ENCODE measurements at regions not wholly inside any gene's neighbourhood (a gene's known extent, or its start where the extent isn't known, plus 50 kb on each side); places are given as distances from the start of the nearest gene placed in this dataset.

DNA sequence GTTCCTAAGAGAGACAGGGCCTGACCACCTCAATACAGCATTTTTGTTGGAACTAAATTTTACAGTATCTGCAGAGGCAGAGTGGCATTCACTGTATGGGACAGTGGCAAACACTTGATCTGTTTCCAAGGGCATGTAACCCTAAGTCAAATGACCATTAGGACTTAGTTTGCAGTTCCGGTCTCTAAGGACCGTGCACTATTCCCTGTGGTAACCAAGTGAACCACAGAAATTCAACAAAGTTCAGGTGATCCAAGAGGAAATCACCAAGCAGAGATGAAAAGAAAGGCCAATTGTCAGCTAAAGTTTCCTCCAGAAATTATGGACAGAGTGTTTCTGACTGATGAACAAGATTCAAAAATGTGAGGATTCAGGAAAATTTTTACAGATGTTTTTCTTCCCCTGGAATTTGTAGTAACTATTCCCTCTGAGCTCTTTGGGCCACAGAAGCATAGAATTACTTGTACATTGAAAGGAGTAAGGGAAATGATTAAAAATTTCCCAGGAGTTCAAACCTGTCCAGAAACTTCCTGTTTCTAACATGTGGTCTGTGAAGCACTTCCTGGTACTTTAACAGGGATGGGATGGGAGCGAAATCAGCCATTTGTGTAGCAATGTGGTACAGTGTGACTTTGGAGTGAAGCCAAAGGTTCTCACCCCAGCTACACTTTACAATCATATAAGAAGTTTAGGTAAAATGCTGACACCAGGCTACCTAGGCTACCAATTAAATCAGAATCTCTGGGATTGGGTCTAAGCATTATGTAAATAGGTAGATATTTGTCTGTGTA, 266.1 kb upstream of the MAP3K1 start:
- DNase-seq (ENCODE audit: low read depth, low spot score), result no peak

DNA sequence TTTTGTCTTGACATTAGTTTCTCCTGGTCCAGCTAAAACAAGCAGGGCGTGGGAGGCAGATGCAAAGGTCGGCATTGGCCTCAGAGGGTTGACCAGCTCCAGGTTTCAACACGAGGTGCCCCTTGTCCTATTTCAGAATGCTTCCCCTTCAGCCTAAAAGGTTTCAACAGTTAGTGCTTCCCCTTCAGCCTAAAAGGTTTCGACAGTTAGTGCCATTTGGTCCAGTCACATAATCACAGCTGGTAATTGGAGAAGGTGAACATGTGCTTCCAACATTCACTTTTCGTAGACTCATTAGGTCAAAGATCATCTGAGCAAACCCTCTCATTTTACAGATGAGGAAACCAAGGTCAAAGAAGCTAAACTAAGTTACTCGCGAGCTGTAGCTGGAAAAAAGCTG, 270.3 kb upstream of the MAP3K1 start:
- DNase-seq (ENCODE audit: low read depth, low spot score), result no peak

DNA sequence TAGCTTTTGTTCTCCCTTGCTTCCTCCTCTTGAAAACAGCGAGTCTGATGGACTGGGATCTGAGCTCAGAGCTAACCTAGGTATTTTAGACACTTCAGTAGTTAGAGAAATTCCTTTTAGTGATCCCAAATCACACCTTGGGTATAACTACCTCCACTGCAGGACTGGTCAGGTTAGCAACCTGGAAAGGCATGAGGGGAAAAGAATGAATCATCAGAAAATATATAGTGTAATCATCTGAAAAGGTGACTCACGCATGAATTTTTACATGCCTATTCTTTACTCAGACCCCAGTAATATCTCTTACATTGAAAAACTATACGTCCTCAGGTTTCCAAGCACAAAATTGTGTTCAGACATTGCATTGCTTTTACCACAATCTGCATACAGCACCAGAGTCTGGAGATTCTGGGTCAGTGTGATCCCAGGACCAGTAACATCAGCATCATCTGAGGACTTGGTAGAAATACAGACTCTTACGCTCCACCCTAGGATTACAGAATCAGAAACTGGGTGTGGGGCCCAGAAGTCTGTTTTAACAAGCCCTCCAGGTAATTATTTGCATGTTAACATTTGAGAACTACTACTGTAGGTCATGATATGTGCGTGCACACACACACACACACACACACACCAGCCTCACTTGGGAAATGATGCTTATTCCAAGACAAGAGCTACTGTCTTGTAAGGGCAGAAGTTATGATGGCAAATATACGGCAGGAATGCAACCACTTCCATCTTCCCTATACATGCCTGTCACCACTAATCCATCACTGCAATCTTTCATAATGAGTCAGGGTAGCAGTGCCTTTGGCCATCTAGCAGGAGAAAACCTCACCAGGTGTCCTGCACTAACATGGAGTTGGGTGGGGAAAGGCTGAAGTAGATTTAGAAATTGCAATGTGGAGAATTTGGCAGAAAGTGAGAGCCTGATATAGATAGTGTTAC, 271.6 kb upstream of the MAP3K1 start:
- DNase-seq (ENCODE audit: low read depth, low spot score), result no peak

DNA sequence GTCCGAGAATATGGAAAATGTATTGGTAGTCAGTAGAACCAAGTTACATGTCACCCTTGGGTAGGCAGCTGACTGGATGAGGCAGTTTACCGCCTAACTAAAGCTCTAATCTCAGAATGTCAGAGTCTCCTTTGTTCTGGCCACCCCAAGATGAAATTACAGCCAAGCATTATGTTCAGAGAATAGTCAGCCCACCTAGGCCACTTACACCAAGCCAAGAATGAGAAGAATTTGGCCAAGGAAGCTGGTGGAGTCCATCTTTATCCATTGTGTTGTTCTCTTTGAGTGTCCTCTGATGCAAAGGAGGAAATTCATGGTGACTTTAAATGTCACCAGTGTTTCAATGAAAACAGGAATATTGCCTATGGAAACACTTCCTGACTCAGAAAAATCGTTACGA, 275.1 kb upstream of the MAP3K1 start:
- no peak for DNase-seq (ENCODE audit: low read depth, low spot score)

DNA sequence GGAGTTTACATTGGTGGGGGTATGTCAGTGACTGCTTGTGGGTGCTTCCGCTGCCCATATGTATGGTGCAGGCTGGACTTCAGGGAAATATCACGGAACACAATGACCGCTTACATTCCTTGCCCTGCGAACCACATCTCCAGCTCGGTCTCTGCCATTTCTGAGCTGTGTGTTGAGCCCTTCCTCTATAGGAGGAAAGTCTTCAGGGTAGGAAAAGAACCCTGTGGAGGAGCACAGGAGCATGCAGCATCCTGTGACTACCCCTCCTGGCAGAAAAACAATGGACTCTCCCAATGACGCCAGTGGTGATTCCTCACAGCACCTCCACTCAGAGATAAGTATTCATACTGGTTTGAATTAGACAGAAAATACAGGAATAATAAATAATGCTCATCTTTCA, 276.8 kb upstream of the MAP3K1 start:
- DNase-seq (ENCODE audit: low read depth, low spot score), result no peak

DNA sequence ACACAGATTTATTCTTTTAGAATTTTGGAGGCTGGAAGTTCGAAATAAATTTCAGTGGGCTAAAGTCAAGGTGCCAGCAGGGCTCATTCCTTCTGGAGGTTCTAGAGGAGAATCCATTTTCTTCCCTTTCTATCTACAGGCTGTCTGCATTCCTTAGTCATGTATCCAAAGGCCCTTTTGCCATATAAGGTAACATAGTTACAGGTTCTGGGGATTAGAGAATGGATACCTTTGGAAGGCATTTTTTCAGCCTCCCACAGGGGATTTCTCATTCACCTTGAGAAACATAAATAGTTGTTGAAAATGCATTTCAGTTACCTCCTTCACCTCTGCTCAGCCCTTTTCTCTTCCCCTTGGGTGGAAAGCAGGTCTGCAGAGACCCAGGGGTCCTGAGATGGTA, 280.0 kb upstream of the MAP3K1 start:
- DNase-seq (ENCODE audit: low read depth, low spot score), result no peak

DNA sequence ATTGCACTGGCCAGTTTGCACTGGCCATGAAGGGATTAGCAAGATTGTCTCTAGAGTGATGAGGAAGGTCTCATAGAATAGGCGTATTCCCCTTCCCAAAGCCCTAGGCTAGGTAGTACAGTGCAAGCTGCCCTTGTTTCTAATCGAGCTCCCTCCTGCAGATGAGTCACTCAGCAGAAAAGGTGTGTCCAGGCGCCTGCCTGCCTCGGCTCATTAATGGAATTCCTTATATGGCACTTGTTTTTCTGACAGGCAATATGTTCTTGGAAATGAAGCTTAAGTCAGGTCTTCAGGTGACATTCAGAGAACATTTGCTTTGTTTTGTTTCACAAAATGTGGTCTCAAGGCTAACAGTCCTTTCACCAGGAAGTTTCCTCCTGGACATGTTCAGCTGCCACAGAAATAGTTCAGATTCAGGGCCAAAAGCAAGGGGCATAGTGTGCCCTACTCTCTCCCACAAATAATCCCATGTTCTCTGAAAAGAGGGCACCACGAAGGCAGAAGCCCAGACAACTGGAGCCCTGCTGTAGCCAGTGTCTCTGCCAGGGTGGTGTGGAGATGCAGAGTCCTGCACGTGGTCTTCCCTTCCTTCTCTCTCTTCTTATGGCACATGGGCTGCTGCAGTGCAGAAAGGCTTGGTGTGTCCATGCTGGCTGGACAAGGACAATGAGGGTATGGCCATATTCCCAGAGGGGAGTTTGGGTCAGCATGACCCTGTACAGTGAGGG, 281.1 kb upstream of the MAP3K1 start:
- DNase-seq (ENCODE audit: low read depth, low spot score), result no peak

DNA sequence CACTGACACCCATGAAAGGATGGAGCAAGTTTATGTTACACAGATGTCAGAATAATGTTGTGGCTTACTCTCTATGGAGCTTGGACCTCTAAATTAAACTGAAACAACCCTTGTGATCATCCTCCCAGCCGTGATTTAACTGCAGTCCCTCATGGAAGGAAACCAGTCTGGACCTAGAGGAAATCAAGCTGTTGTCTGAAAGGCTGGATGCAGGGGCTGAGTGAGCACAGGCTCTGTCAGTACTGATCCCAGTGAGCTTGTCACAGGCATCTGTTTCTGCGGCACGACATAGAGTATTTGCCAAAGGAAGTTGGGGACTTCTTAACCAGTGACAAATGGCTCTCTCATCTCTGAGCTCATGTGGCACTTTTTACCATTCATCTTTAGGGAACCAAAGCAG, 282.9 kb upstream of the MAP3K1 start:
- DNase-seq (ENCODE audit: low read depth, low spot score), result no peak

DNA sequence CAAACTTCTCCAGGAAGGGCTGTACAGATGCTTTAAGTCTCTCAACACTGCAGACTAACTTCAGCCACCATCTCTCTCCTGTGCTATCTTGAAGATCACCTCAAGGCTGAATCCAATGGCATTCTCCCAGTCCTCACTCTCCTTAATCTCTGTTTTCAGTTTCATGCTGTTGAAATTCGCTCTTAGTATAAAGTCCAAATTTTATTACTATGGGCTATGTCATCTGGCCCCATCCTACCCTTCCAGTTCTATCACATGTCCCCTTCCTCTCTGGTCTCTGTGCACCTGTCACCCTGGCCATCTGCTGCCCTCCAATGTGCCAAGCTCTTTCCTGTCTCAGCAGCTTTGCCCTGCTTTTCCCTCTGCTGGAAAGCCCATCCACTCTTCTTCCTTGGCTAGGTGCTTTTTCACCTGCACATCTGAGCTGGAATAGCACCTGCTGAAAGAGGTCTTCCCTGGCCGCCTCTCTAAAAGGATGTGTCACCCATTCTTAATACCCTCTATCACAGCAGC, 284.7 kb upstream of the MAP3K1 start:
- DNase-seq (ENCODE audit: low read depth, low spot score), result no peak

DNA sequence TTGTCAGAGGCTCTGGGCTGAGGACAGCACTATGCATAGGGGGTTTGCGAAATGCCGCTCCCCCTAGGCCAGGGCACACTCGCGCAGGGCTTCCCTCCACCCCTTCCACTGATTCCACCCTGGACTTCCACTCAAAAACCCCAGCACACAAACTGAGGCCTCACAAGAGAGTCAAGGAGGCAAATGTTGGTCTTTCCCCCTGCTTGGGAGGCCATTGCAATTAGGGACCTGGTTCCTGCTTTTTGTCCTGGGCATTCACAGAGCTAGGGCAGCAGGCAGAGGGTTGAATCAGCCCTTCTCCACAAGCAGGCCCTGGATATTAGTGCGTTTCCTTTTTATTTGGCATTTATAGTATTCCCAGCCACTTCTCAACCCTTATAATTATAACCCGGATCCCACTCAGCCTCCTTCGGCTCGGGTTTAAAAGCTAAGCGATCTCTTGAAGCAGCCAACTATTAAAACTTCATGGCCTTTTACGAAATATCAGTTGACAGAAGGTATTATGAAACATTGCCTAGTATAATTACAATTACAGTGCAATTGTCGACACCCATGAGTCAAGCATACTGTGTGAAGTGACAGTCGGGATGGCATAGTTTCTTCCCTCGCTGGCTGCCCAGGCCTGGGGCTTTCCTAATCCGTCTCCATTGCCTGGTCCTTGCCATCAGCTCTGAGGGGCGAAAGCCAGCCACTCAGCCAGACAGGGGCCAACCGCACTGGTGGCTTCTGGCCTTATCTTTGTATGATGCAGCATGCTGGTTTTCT, 285.5 kb upstream of the MAP3K1 start:
- no peak for DNase-seq (ENCODE audit: low read depth, low spot score)

DNA sequence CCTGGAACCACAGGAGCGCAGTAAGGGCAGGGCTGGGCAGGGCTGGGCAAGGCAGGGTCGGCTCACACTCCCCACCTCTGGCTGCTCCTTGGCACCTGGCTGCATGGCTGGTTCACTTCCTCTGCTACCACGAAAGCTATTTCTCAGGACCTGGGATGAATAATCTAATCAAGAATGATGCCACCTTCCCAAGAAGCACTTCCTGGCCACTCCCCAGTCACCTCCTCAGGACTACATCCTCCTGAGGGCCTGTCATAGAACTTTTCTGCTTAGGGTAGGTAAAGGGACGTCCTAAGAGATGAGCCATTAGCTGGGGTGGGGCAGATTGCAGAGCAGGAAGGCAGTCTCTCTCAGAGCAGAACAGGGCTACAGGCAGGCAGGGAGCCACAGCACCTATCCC, 288.2 kb upstream of the MAP3K1 start:
- DNase-seq (ENCODE audit: low read depth, low spot score), result no peak

DNA sequence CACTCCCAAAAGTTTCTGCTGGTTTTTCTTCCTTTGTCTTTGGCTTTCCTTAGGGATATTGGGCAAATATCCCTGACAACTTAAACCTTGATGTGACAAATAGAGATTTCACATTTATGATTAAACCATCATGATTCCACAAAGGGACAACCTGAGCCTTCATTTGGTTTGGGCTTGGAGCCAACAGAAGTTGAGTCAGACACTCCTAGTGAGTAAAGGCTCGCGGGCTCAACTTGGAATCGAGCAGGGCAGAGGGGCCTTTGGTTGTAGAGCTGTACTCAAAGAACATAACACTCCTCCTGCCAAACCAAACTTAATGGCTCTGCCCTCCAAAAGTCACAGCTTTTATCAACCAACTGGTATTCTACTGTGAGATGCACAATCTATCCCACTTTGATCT, 290.2 kb upstream of the MAP3K1 start:
- DNase-seq (ENCODE audit: low read depth, low spot score), result no peak

DNA sequence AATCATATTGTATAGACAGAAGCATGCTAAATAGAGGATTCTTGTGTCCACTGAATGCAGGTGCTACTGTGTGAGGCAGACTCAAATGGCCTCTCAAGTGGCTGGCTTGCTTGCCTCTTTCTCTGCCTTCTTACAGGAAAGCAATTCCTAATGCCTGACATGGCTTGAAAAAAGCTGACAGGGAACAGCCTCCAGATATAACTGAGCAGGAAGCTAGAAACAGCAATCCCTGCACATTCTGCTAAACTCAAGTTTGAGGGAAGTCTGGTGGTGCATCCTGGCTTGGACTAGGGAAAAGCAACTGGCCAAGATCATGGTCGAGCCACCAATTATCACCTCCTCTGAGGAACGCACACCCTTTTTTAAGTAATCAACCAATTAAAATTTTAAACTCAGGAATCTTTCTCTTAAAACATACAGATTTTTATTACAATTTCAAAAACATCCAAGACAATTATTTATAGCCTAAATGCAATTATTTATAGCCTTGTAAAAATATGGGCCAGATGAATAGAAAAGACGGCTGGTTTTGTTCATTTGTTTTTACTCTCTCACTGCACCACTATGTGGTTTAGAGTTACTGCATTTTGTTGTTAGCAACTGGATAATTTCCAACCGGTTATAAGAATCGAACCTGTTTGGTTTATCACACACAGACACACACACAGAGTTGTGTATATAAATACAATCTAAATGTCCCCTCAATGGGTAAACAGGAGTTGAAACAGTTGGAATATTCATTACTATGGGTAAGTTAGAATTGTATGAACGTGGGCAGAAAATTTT, 290.9 kb upstream of the ANKRD55 start:
- no peak for DNase-seq (ENCODE audit: low read depth, low spot score)

DNA sequence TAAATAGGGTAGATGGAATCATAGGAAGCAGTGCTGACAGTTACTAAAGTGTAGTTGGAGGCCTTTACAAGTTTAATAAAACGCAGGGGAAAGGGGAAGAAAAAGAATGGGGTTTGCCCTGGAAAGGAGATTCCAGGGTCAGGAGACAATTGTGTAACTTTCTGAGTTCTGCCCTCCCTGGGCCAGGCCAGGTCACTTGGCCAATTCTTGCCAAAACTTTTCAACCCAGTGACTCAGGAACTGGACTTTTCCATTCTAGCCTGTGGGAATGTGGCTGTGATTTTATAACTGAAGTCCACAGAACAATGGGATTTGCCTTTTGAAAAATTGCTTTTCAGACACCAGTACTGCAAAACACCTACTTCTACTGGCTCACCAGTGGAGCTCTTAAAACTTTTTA, 289.8 kb upstream of the ANKRD55 start:
- no peak for DNase-seq (ENCODE audit: low read depth, low spot score)

DNA sequence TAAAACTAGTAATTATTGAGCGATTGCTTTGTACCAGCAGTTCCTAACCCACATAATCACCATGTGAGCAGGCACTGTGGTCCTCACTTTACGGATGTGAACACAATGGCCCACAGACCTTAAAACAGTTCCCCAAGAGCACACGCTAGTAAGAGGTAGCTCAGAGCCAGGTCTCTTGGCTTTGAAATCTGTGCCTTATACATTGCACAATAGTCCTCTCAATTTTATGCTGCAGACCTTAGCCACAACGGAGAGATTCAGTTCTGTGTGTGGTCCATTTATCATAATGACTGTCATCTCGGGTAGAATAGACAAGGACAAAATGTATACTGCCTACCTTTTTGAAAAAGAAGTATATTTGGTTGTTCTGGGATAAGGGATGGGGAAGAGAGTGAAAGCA, 289.0 kb upstream of the ANKRD55 start:
- DNase-seq (ENCODE audit: low read depth, low spot score), result no peak

DNA sequence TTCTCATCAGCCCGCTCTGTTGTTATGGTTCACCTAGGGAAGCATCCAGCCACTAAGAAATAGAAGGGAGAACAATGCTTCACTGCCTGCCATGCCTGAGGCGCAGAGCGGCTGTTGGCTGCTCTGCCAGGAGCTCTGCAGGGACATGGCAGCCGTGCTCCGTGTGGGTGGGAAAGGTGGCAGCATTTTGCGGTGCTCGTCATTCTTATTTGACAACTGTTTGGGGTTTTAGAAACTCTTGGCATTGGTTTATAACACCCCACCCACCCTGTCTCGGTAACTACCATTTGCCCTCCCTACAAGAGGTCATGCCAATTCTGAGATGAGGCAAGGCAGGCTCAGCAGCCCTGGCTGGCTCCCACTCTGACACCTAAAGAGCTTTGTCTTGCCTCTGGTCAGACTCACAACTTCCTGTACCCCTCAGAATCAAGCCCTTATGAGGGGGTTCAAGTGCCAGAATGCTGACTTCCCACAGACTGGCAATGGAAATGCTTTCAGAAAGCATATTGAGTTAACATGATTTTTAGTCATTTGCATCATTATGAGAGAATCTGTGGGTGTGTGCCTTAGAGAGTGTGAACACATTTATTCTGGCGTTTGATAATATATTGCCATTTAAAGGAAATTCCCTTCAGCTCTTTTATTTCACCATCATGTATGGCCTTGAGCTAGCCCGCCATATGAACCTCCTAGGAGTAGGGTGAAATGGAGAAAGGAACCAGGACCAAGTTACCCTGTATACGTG, 288.0 kb upstream of the ANKRD55 start:
- DNase-seq (ENCODE audit: low read depth, low spot score), result no peak

DNA sequence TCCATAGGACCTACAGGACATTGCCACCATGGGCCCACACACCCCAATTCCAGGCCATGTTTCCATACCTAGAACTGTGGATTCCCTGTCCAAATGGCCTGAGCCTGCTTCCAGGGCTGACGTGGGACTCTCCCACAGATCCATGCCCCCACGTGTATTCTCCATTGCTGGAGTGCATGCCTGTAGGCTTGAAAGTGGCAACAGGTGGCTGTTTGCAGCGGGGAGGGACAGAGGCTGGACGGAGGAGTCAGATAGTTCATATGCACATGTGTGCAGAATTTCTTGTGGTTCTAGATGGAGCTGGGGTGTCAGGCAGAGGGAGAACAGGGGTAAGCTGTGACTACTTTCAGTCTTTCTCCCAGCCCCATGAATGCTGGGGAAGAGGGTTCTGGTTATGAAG, 285.7 kb upstream of the ANKRD55 start:
- no peak for DNase-seq (ENCODE audit: low read depth, low spot score)

DNA sequence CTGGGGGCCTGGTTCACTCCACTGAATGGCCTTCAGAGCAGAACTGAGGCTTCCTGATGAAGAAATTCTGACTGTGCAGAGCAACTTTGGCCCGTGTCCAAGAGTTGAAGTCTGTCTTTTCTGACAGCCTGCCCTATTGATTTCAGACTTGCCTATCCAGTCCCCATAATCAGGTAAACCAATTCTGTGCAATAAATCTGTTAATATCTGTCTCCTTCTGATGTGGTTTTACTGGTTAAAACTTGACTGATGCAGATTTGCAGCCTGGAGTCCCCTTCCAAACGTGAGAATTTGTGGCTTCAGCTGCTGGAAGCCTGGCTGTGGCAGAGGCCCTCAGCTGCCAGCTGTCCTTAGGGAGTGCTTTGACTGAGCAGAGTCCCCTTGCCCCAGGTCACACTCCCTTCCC, 283.9 kb upstream of the ANKRD55 start:
- no peak for DNase-seq (ENCODE audit: low read depth, low spot score)

DNA sequence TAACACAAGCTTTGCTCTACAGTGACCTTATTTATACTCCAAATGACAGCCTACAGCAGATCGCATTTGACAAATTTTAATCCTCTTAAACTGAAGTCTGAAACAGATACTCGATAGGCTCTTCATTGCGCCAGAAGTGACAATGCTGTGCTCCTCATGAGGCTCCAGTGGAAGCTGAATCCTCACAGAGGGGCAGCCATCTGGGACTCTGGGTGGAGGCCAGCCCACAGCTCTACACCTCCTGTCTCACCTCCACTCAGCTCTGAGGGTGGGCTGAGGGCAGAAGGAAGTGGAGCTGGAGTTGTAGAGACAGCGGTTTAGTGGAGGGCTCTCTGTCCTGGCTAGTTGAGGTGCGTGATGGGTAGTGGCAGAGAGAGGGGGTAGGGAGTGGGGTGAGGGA, 283.3 kb upstream of the ANKRD55 start:
- DNase-seq (ENCODE audit: low read depth, low spot score), result no peak

DNA sequence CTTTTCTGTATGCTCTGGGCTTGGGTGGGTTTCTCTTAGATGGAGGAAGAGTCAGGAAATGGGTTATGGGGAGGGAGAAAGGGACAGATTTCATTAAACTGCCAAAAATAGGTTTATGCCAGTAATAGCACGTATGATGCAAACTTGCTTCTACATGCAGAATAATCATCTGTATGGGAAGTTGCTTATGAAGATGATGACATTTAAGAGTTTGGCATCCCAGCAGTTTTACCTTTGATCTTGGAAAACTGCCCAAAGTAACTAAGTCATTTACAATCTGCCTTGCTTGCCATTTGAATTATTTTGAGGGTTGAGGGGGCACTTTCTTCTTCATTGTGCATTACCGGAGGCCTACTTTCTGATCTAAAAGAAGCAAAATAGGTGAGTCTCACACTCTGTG, 282.9 kb upstream of the ANKRD55 start:
- no peak for DNase-seq (ENCODE audit: low read depth, low spot score)
